SK-MEL-5 (cell line): ENCODE measurements at regions not wholly inside any gene's neighbourhood (a gene's known extent, or its start where the extent isn't known, plus 50 kb on each side); places are given as distances from the start of the nearest gene placed in this dataset.

Experiments used
- DNase-seq: peaks from one replicate; pipeline ENCODE4 v3.0.0-alpha.2; 2016; ENCODE audit warnings: low read depth, low spot score
- in situ Hi-C: cut with HindIII; loops from 2 replicates; pipeline ENCODE4 v1.10.0; 2016; ENCODE audit warnings: low sequenced_read_pairs, high pct_unique_total_duplicates, low pct_unique_long_range_greater_than_20kb

- in situ Hi-C loops = no loop called here
These were observed 339.7 kb upstream of the SLC14A2 start for GRCh38 chr18:45275367-45276113.

GRCh38 chr18:45276878-45277277, 338.4 kb upstream of the SLC14A2 start:
- in situ Hi-C loops = no loop called here
- no peak for DNase-seq

More at GRCh38 chr18:45275367-45276113, 339.7 kb upstream of the SLC14A2 start:
- peak; percentile 54 for DNase-seq

- no peak for DNase-seq
- in situ Hi-C loops = no loop called here
These were observed 337.4 kb upstream of the SLC14A2 start for GRCh38 chr18:45277908-45278307.

GRCh38 chr18:45280481-45281276, 334.6 kb upstream of the SLC14A2 start:
- no peak for DNase-seq
- in situ Hi-C loops = no loop called here

GRCh38 chr18:45282101-45282812, 333.0 kb upstream of the SLC14A2 start:
- in situ Hi-C loops = no loop called here
- peak; percentile 62 for DNase-seq

- in situ Hi-C loops = no loop called here
- DNase-seq = peak; percentile 4
These were observed 331.1 kb upstream of the SLC14A2 start for GRCh38 chr18:45284174-45284573.

- in situ Hi-C loops = no loop called here
- DNase-seq = no peak
These were observed 330.4 kb upstream of the SLC14A2 start for GRCh38 chr18:45284851-45285250.

GRCh38 chr18:45285251-45285650, 330.0 kb upstream of the SLC14A2 start:
- in situ Hi-C loops = no loop called here
- no peak for DNase-seq

- DNase-seq = no peak
- in situ Hi-C loops = no loop called here
These were observed 328.8 kb upstream of the SLC14A2 start for GRCh38 chr18:45286431-45286830.

GRCh38 chr18:45287531-45287930, 327.7 kb upstream of the SLC14A2 start:
- in situ Hi-C loops = no loop called here
- no peak for DNase-seq

- in situ Hi-C loops = no loop called here
- DNase-seq = no peak
These were observed 324.9 kb upstream of the SLC14A2 start for GRCh38 chr18:45290364-45290763.

GRCh38 chr18:45291621-45292615, 323.4 kb upstream of the SLC14A2 start:
- no peak for DNase-seq
- in situ Hi-C loops = no loop called here

- in situ Hi-C loops = no loop called here
- DNase-seq = no peak
These were observed 319.9 kb upstream of the SLC14A2 start for GRCh38 chr18:45295388-45295787.

GRCh38 chr18:45298986-45299385, 316.3 kb upstream of the SLC14A2 start:
- in situ Hi-C loops = no loop called here
- no peak for DNase-seq

- in situ Hi-C loops = no loop called here
- no peak for DNase-seq
These were observed 312.2 kb upstream of the SLC14A2 start for GRCh38 chr18:45303026-45303425.

- no peak for DNase-seq
- in situ Hi-C loops = no loop called here
These were observed 310.7 kb upstream of the SLC14A2 start for GRCh38 chr18:45304558-45304957.

GRCh38 chr18:45312555-45313126, 302.6 kb upstream of the SLC14A2 start:
- in situ Hi-C loops = no loop called here
- DNase-seq = no peak
